ENCODE measurements at regions not wholly inside any gene's neighbourhood (a gene's known extent, or its start where the extent isn't known, plus 50 kb on each side); places are given as distances from the start of the nearest gene placed in this dataset.

- TF ChIP-seq CTCF (IDR thresholded peaks at IDR 0.05) (no peak), POLR2A (IDR thresholded peaks at IDR 0.05) (no peak)
Observed at GRCh38 chr13:67408798-67409197, 178.7 kb upstream of the PCDH9 start.

All from lower leg skin (tissue), 3 donors.